ENCODE measurements at regions not wholly inside any gene's neighbourhood (a gene's known extent, or its start where the extent isn't known, plus 50 kb on each side); places are given as distances from the start of the nearest gene placed in this dataset.

DNA sequence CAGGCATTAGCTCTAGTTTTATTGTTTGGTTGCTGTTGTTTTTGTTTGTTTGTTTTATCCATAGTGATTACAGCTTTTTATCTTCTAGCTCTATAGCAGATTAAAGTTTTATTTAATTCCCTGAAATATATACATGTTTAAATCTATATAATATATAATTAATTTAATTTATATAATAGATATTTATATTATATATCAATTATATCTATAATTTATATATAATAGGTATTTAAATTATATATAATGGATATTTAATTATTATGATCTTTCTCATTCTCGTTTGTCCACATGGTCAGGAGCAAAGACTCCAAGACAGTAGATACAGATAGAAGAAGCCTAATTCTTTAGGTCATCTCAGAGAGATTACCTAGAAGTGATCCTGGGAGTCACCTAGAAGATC lies 238.8 kb upstream of the GPR149 start:
- no peaks in the 10 kb centered on the region for H3K4me1 ChIP-seq
- ChIA-PET CTCF (no interaction called here), POLR2A (no interaction called here)
- DNase-seq (ENCODE audit: low read depth in 1 of 2, low spot score in 1 of 2) = no peak
- no peak overlapping the region for H3K4me2 ChIP-seq
- no peak for FAIRE-seq
- H3K4me3 ChIP-seq = no peak overlapping the region
- ATAC-seq = no peak
- no peak overlapping the region for H3K27ac ChIP-seq
- WGBS (ENCODE audit: missing lambda C conversion rate) = 0% methylated on average over 1 of the region's 1 CpG
- no peaks in the 10 kb centered on the region for H3K9me3 ChIP-seq
- TF ChIP-seq PHF8 (IDR thresholded peaks at IDR 0.05; ENCODE audit: borderline replicate concordance, low read depth) = no peak
- TF ChIP-seq CEBPB (IDR thresholded peaks at IDR 0.05) = no peak
- no peak for TF ChIP-seq GATA3 (IDR thresholded peaks at IDR 0.05; ENCODE audit: borderline replicate concordance)
- TF ChIP-seq RNF2 (IDR thresholded peaks at IDR 0.05; ENCODE audit: borderline replicate concordance, low read depth) = no peak
- TF ChIP-seq, protein P1, sequence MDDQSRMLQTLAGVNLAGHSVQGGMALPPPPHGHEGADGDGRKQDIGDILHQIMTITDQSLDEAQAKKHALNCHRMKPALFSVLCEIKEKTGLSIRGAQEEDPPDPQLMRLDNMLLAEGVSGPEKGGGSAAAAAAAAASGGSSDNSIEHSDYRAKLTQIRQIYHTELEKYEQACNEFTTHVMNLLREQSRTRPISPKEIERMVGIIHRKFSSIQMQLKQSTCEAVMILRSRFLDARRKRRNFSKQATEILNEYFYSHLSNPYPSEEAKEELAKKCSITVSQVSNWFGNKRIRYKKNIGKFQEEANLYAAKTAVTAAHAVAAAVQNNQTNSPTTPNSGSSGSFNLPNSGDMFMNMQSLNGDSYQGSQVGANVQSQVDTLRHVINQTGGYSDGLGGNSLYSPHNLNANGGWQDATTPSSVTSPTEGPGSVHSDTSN (IDR thresholded peaks at IDR 0.05) = no peak
- TF ChIP-seq CBX2 (IDR thresholded peaks at IDR 0.05; ENCODE audit: borderline replicate concordance, low read depth) = no peak
- no peak for TF ChIP-seq POLR2AphosphoS2 (conservative IDR thresholded peaks at IDR 0.05; ENCODE audit: low read length)
- no peak for TF ChIP-seq HOXB13 (CRISPR knock-in tag; IDR thresholded peaks at IDR 0.05; ENCODE audit: low read depth)
- no peak for TF ChIP-seq CHD2 (IDR thresholded peaks at IDR 0.05; ENCODE audit: low read length, partially characterized antibody)
- no peak for TF ChIP-seq MYC (IDR thresholded peaks at IDR 0.05; ENCODE audit: borderline replicate concordance, low read length)
- TF ChIP-seq NFE2L2 (conservative IDR thresholded peaks at IDR 0.05; ENCODE audit: low read length) = no peak
- TF ChIP-seq, protein P2, sequence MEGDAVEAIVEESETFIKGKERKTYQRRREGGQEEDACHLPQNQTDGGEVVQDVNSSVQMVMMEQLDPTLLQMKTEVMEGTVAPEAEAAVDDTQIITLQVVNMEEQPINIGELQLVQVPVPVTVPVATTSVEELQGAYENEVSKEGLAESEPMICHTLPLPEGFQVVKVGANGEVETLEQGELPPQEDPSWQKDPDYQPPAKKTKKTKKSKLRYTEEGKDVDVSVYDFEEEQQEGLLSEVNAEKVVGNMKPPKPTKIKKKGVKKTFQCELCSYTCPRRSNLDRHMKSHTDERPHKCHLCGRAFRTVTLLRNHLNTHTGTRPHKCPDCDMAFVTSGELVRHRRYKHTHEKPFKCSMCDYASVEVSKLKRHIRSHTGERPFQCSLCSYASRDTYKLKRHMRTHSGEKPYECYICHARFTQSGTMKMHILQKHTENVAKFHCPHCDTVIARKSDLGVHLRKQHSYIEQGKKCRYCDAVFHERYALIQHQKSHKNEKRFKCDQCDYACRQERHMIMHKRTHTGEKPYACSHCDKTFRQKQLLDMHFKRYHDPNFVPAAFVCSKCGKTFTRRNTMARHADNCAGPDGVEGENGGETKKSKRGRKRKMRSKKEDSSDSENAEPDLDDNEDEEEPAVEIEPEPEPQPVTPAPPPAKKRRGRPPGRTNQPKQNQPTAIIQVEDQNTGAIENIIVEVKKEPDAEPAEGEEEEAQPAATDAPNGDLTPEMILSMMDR (IDR thresholded peaks at IDR 0.05) = no peak
- TF ChIP-seq, protein P3, sequence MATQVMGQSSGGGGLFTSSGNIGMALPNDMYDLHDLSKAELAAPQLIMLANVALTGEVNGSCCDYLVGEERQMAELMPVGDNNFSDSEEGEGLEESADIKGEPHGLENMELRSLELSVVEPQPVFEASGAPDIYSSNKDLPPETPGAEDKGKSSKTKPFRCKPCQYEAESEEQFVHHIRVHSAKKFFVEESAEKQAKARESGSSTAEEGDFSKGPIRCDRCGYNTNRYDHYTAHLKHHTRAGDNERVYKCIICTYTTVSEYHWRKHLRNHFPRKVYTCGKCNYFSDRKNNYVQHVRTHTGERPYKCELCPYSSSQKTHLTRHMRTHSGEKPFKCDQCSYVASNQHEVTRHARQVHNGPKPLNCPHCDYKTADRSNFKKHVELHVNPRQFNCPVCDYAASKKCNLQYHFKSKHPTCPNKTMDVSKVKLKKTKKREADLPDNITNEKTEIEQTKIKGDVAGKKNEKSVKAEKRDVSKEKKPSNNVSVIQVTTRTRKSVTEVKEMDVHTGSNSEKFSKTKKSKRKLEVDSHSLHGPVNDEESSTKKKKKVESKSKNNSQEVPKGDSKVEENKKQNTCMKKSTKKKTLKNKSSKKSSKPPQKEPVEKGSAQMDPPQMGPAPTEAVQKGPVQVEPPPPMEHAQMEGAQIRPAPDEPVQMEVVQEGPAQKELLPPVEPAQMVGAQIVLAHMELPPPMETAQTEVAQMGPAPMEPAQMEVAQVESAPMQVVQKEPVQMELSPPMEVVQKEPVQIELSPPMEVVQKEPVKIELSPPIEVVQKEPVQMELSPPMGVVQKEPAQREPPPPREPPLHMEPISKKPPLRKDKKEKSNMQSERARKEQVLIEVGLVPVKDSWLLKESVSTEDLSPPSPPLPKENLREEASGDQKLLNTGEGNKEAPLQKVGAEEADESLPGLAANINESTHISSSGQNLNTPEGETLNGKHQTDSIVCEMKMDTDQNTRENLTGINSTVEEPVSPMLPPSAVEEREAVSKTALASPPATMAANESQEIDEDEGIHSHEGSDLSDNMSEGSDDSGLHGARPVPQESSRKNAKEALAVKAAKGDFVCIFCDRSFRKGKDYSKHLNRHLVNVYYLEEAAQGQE (IDR thresholded peaks at IDR 0.05) = no peak
- no peak for TF ChIP-seq BHLHE40 (IDR thresholded peaks at IDR 0.05; ENCODE audit: low read depth, low read length)
- no peak for TF ChIP-seq MAFK (IDR thresholded peaks at IDR 0.05; ENCODE audit: partially characterized antibody)

DNA sequence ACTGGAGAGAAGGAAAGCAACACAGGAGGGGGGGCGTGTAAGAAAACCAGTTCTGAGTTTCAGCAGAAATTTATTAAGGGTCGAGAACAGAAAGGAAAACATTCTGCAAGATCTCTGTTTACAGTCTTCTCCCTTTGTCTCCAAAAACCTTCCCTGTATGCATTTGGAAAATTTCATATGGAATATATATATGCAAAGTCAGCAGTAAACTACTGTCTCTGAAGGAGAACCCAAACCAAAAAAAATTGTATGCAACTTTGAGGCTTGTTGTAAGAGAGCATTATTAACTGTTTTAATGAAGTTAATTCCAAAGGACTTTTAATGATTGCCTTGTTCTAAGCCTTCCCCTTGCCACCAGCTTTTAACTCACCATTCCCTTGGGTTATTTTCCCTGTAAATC lies 238.2 kb upstream of the GPR149 start:
- FAIRE-seq = no peak
- no peak for ATAC-seq
- no peak for DNase-seq (ENCODE audit: low read depth in 1 of 2, low spot score in 1 of 2)
- WGBS (ENCODE audit: missing lambda C conversion rate) = 3% methylated on average over 2 of the region's 2 CpGs
- Histone ChIP-seq H3K4me3 (no peak overlapping the region), H3K4me1 (no peaks in the 10 kb centered on the region), H3K4me2 (no peak overlapping the region), H3K9me3 (no peaks in the 10 kb centered on the region), H3K27ac (no peak overlapping the region)
- POLR2A ChIA-PET = no interaction called here
- TF ChIP-seq MAFK (IDR thresholded peaks at IDR 0.05; ENCODE audit: partially characterized antibody) = peak; percentile 89
- no peak for TF ChIP-seq CBX8 (IDR thresholded peaks at IDR 0.05)
- CTCF ChIA-PET = interaction anchor here (1.8 kb wide), 1 partner anchor 10 kb away, joined by 6 read pairs; no protein-coding TSS in a partner anchor

DNA sequence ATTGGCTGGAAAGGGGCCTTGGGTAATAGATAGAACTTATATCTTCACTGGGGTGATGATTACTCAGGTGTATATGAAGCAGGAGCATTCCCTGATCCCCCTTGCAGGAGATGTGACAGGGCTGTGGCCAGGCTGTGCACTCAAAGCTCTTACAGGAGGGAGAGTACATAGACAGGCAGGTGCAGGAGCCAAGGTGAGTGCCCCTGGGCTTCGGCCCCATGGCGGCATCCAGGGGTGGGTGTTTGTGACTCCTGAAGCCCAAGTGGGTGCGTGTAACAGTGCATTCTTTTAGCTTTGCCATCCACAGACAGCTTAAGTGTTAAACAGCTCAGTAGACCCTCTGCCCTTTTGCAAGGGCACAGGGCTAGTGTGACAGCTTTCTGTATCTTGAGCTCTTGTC lies 236.6 kb upstream of the GPR149 start:
- no peak for FAIRE-seq
- no peak overlapping the region for H3K4me3 ChIP-seq
- no peaks in the 10 kb centered on the region for H3K4me1 ChIP-seq
- no peak for ATAC-seq
- H3K9me3 ChIP-seq = no peaks in the 10 kb centered on the region
- WGBS (ENCODE audit: missing lambda C conversion rate) = 63% methylated on average over 2 of the region's 3 CpGs
- DNase-seq (ENCODE audit: low read depth in 1 of 2, low spot score in 1 of 2) = no peak
- no peak overlapping the region for H3K27ac ChIP-seq
- H3K4me2 ChIP-seq = no peak overlapping the region
- ChIA-PET POLR2A (no interaction called here), CTCF (no interaction called here)
- TF ChIP-seq ZFP36 (IDR thresholded peaks at IDR 0.05; ENCODE audit: borderline replicate concordance, partially characterized antibody) (no peak), HOXA7 (CRISPR knock-in tag; IDR thresholded peaks at IDR 0.05) (no peak), FOSB (CRISPR knock-in tag; IDR thresholded peaks at IDR 0.05) (no peak), EHMT2 (IDR thresholded peaks at IDR 0.05; ENCODE audit: low read depth) (no peak), EHF (CRISPR knock-in tag; IDR thresholded peaks at IDR 0.05) (no peak), SREBF2 (IDR thresholded peaks at IDR 0.05) (no peak), NFE2L2 (conservative IDR thresholded peaks at IDR 0.05; ENCODE audit: low read length) (no peak), HDAC2 (IDR thresholded peaks at IDR 0.05) (no peak), CBX2 (IDR thresholded peaks at IDR 0.05; ENCODE audit: borderline replicate concordance, low read depth) (no peak)
- TF ChIP-seq, protein P4, sequence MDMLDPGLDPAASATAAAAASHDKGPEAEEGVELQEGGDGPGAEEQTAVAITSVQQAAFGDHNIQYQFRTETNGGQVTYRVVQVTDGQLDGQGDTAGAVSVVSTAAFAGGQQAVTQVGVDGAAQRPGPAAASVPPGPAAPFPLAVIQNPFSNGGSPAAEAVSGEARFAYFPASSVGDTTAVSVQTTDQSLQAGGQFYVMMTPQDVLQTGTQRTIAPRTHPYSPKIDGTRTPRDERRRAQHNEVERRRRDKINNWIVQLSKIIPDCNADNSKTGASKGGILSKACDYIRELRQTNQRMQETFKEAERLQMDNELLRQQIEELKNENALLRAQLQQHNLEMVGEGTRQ (IDR thresholded peaks at IDR 0.05) = no peak
- TF ChIP-seq, protein P5, sequence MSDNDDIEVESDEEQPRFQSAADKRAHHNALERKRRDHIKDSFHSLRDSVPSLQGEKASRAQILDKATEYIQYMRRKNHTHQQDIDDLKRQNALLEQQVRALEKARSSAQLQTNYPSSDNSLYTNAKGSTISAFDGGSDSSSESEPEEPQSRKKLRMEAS (IDR thresholded peaks at IDR 0.05) = no peak
- TF ChIP-seq, protein P6, sequence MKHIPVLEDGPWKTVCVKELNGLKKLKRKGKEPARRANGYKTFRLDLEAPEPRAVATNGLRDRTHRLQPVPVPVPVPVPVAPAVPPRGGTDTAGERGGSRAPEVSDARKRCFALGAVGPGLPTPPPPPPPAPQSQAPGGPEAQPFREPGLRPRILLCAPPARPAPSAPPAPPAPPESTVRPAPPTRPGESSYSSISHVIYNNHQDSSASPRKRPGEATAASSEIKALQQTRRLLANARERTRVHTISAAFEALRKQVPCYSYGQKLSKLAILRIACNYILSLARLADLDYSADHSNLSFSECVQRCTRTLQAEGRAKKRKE (CRISPR knock-in tag; IDR thresholded peaks at IDR 0.05; ENCODE audit: low read depth) = no peak
- TF ChIP-seq, protein P1 (IDR thresholded peaks at IDR 0.05) = no peak

All from A549 (cell line).